ENCODE measurements at regions not wholly inside any gene's neighbourhood (a gene's known extent, or its start where the extent isn't known, plus 50 kb on each side); places are given as distances from the start of the nearest gene placed in this dataset.

- ChIA-PET CTCF (interaction anchor here (0.5 kb wide), 1 partner anchor 102 kb away, joined by 6 read pairs; no protein-coding TSS in a partner anchor), POLR2A (ENCODE audit: unreplicated experiment) (no interaction called here)
- Histone ChIP-seq H4K20me1 (ENCODE audit: insufficient read depth) (no peaks in the 10 kb centered on the region), H3K4me3 (no peak overlapping the region), H3K4me2 (no peak overlapping the region), H3F3A (ENCODE audit: insufficient read depth, low read depth) (no peaks in the 10 kb centered on the region), H3K9me3 (ENCODE audit: insufficient read depth, low read depth) (no peaks in the 10 kb centered on the region), H3K9me2 (ENCODE audit: insufficient read depth) (no peaks in the 10 kb centered on the region), H3K4me1 (replicated peaks; ENCODE audit: insufficient read depth) (no peaks in the 10 kb centered on the region), H2AFZ (no peak overlapping the region), H3K27ac (no peak overlapping the region), H3K27me3 (ENCODE audit: insufficient read depth, low read depth) (no peaks in the 10 kb centered on the region), H3K36me3 (ENCODE audit: low read depth) (no peaks in the 10 kb centered on the region), H3K79me2 (ENCODE audit: low read depth) (no peaks in the 10 kb centered on the region)
- TF ChIP-seq EZH2 (IDR thresholded peaks at IDR 0.05; ENCODE audit: low read depth) (no peak), CTCF (conservative IDR thresholded peaks at IDR 0.05) (no peak)
- DNase-seq = no peak
- no TSS peak for BruUV-seq (replicated peaks)
- intact Hi-C loops (cut with micrococcal nuclease; ENCODE audit: unreplicated experiment) = no loop called here
These were observed 403.1 kb upstream of the TPM1 start for GRCh38 chr15:62639432-62639831.

GRCh38 chr15:62639906-62640605 is 402.5 kb upstream of the TPM1 start:
- H3K36me3 ChIP-seq (ENCODE audit: low read depth) = no peaks in the 10 kb centered on the region
- H3K4me2 ChIP-seq = no peak overlapping the region
- no peaks in the 10 kb centered on the region for H4K20me1 ChIP-seq (ENCODE audit: insufficient read depth)
- intact Hi-C loops (cut with micrococcal nuclease; ENCODE audit: unreplicated experiment) = no loop called here
- no peak overlapping the region for H2AFZ ChIP-seq
- no peaks in the 10 kb centered on the region for H3K4me1 ChIP-seq (replicated peaks; ENCODE audit: insufficient read depth)
- DNase-seq = no peak
- H3K27me3 ChIP-seq (ENCODE audit: insufficient read depth, low read depth) = no peaks in the 10 kb centered on the region
- no peak overlapping the region for H3K27ac ChIP-seq
- H3F3A ChIP-seq (ENCODE audit: insufficient read depth, low read depth) = no peaks in the 10 kb centered on the region
- BruUV-seq (replicated peaks) = no TSS peak
- no peaks in the 10 kb centered on the region for H3K9me3 ChIP-seq (ENCODE audit: insufficient read depth, low read depth)
- no peak overlapping the region for H3K4me3 ChIP-seq
- CTCF ChIA-PET = interaction anchor here (0.5 kb wide), 1 partner anchor 101 kb away, joined by 6 read pairs; no protein-coding TSS in a partner anchor
- TF ChIP-seq CTCF (conservative IDR thresholded peaks at IDR 0.05) (no peak), EZH2 (IDR thresholded peaks at IDR 0.05; ENCODE audit: low read depth) (no peak)
- no peaks in the 10 kb centered on the region for H3K79me2 ChIP-seq (ENCODE audit: low read depth)
- no peaks in the 10 kb centered on the region for H3K9me2 ChIP-seq (ENCODE audit: insufficient read depth)
- POLR2A ChIA-PET (ENCODE audit: unreplicated experiment) = interaction anchor here (0.7 kb wide), 1 partner anchor 612 kb away, joined by 4 read pairs; no protein-coding TSS in a partner anchor

GRCh38 chr15:62641825-62642224 is 400.7 kb upstream of the TPM1 start:
- H2AFZ ChIP-seq = no peak overlapping the region
- no peaks in the 10 kb centered on the region for H3K36me3 ChIP-seq (ENCODE audit: low read depth)
- TF ChIP-seq EZH2 (IDR thresholded peaks at IDR 0.05; ENCODE audit: low read depth) (no peak), CTCF (conservative IDR thresholded peaks at IDR 0.05) (no peak)
- peaks cover under 1% of the 10 kb centered on the region; the same call in 1 of the 2 replicates for H3K4me1 ChIP-seq (replicated peaks; ENCODE audit: insufficient read depth)
- no peak overlapping the region for H3K4me3 ChIP-seq
- BruUV-seq (replicated peaks) = no TSS peak
- H3K9me2 ChIP-seq (ENCODE audit: insufficient read depth) = no peaks in the 10 kb centered on the region
- ChIA-PET POLR2A (ENCODE audit: unreplicated experiment) (no interaction called here), CTCF (no interaction called here)
- no peaks in the 10 kb centered on the region for H3K9me3 ChIP-seq (ENCODE audit: insufficient read depth, low read depth)
- 0 out of 2 replicates have a peak, but pooled peaks cover 3% of the 10 kb centered on the region for H3F3A ChIP-seq (ENCODE audit: insufficient read depth, low read depth)
- H4K20me1 ChIP-seq (ENCODE audit: insufficient read depth) = no peaks in the 10 kb centered on the region
- no peaks in the 10 kb centered on the region for H3K27me3 ChIP-seq (ENCODE audit: insufficient read depth, low read depth)
- DNase-seq = no peak
- intact Hi-C loops (cut with micrococcal nuclease; ENCODE audit: unreplicated experiment) = no loop called here
- H3K27ac ChIP-seq = no peak overlapping the region
- no peaks in the 10 kb centered on the region for H3K79me2 ChIP-seq (ENCODE audit: low read depth)
- H3K4me2 ChIP-seq = no peak overlapping the region
